ENCODE measurements at regions not wholly inside any gene's neighbourhood (a gene's known extent, or its start where the extent isn't known, plus 50 kb on each side); places are given as distances from the start of the nearest gene placed in this dataset.
A peak's percentile ranks its signal among the peaks of the same experiment; 100 is the strongest.

- Histone ChIP-seq H3K9me3 (ENCODE audit: low read length) (no peaks in the 10 kb centered on the region), H3K9me2 (replicated peaks; ENCODE audit: low read length) (no peaks in the 10 kb centered on the region), H4K20me1 (ENCODE audit: low read length) (no peaks in the 10 kb centered on the region), H3K79me2 (ENCODE audit: low read length) (no peaks in the 10 kb centered on the region), H3F3A (ENCODE audit: low read length, unreplicated experiment) (no peaks in the 10 kb centered on the region), H3K36me3 (ENCODE audit: low read depth, low read length) (no peaks in the 10 kb centered on the region), H3K9ac (ENCODE audit: low read length) (no peak overlapping the region), H3K4me3 (ENCODE audit: low read length) (no peak overlapping the region), H3K27ac (ENCODE audit: low read length) (no peak overlapping the region), H3K27me3 (ENCODE audit: low read length) (no peaks in the 10 kb centered on the region), H2AFZ (ENCODE audit: low read length) (no peak overlapping the region), H3K4me2 (ENCODE audit: low read length) (no peak overlapping the region), H3K4me1 (ENCODE audit: insufficient read depth, low read length) (no peaks in the 10 kb centered on the region; the same call in 1 of the 2 replicates)
- peak; percentile 48 for DNase-seq
- TF ChIP-seq CTCF (conservative IDR thresholded peaks at IDR 0.05; ENCODE audit: low read depth, low read length) (no peak), EZH2phosphoT487 (IDR thresholded peaks at IDR 0.05; ENCODE audit: borderline replicate concordance, low read length) (no peak), EZH2 (IDR thresholded peaks at IDR 0.05; ENCODE audit: low read length, unreplicated experiment) (no peak)
- no TSS peak for BruUV-seq (replicated peaks)
- ATAC-seq: no peak
- intact Hi-C loops (cut with micrococcal nuclease): no loop called here
- ChIA-PET POLR2A (ENCODE audit: unreplicated experiment) (no interaction called here), CTCF (no interaction called here)
These were observed 2085.4 kb downstream of the ARAP2 start for GRCh38 chr4:34158878-34159277.

GRCh38 chr4:34170946-34171345 lies 2073.4 kb downstream of the ARAP2 start:
- peak; percentile 83 for ATAC-seq
- Histone ChIP-seq H2AFZ (ENCODE audit: low read length) (no peak overlapping the region), H3F3A (ENCODE audit: low read length, unreplicated experiment) (no peaks in the 10 kb centered on the region), H3K9ac (ENCODE audit: low read length) (no peak overlapping the region), H3K4me2 (ENCODE audit: low read length) (0 out of 2 replicates have a peak overlapping the region, but pooled peaks have one; percentile 4), H3K4me3 (ENCODE audit: low read length) (no peak overlapping the region), H3K27me3 (ENCODE audit: low read length) (no peaks in the 10 kb centered on the region), H3K9me3 (ENCODE audit: low read length) (no peaks in the 10 kb centered on the region), H3K9me2 (replicated peaks; ENCODE audit: low read length) (no peaks in the 10 kb centered on the region), H4K20me1 (ENCODE audit: low read length) (no peaks in the 10 kb centered on the region), H3K36me3 (ENCODE audit: low read depth, low read length) (no peaks in the 10 kb centered on the region; the same call in 1 of the 2 replicates), H3K4me1 (ENCODE audit: insufficient read depth, low read length) (peaks cover 18% of the 10 kb centered on the region), H3K79me2 (ENCODE audit: low read length) (no peaks in the 10 kb centered on the region), H3K27ac (ENCODE audit: low read length) (peak overlapping the region; percentile 24; the same call in 1 of the 2 replicates)
- intact Hi-C loops (cut with micrococcal nuclease): no loop called here
- TF ChIP-seq CTCF (conservative IDR thresholded peaks at IDR 0.05; ENCODE audit: low read depth, low read length) (no peak), EZH2 (IDR thresholded peaks at IDR 0.05; ENCODE audit: low read length, unreplicated experiment) (no peak), EZH2phosphoT487 (IDR thresholded peaks at IDR 0.05; ENCODE audit: borderline replicate concordance, low read length) (no peak)
- BruUV-seq (replicated peaks): no TSS peak
- ChIA-PET CTCF (no interaction called here), POLR2A (ENCODE audit: unreplicated experiment) (interaction anchor here (0.7 kb wide), 1 partner anchor 25 kb away, joined by 3 read pairs; no protein-coding TSS in a partner anchor)
- DNase-seq: peak; percentile 71

GRCh38 chr4:34176609-34177008 lies 2067.7 kb downstream of the ARAP2 start:
- CTCF ChIA-PET: no interaction called here

More at GRCh38 chr4:34176609-34177008, 2067.7 kb downstream of the ARAP2 start:
- no peak overlapping the region for H3K4me2 ChIP-seq (ENCODE audit: low read length)
- intact Hi-C loops (cut with micrococcal nuclease): no loop called here
- peaks cover 25% of the 10 kb centered on the region for H3K4me1 ChIP-seq (ENCODE audit: insufficient read depth, low read length)
- no peak overlapping the region for H3K27ac ChIP-seq (ENCODE audit: low read length)
- no peaks in the 10 kb centered on the region for H3K9me3 ChIP-seq (ENCODE audit: low read length)
- TF ChIP-seq EZH2 (IDR thresholded peaks at IDR 0.05; ENCODE audit: low read length, unreplicated experiment): no peak
- TF ChIP-seq CTCF (conservative IDR thresholded peaks at IDR 0.05; ENCODE audit: low read depth, low read length): no peak
- no peak for TF ChIP-seq EZH2phosphoT487 (IDR thresholded peaks at IDR 0.05; ENCODE audit: borderline replicate concordance, low read length)
- no peaks in the 10 kb centered on the region for H3K9me2 ChIP-seq (replicated peaks; ENCODE audit: low read length)
- POLR2A ChIA-PET (ENCODE audit: unreplicated experiment): no interaction called here
- no peaks in the 10 kb centered on the region; the same call in 1 of the 2 replicates for H3K36me3 ChIP-seq (ENCODE audit: low read depth, low read length)
- no peaks in the 10 kb centered on the region for H3K79me2 ChIP-seq (ENCODE audit: low read length)
- no peak for ATAC-seq
- no peak overlapping the region for H3K4me3 ChIP-seq (ENCODE audit: low read length)
- no peaks in the 10 kb centered on the region for H4K20me1 ChIP-seq (ENCODE audit: low read length)
- no peak overlapping the region for H2AFZ ChIP-seq (ENCODE audit: low read length)
- peaks cover 5% of the 10 kb centered on the region for H3F3A ChIP-seq (ENCODE audit: low read length, unreplicated experiment)
- no peak for DNase-seq
- H3K9ac ChIP-seq (ENCODE audit: low read length): no peak overlapping the region
- BruUV-seq (replicated peaks): no TSS peak
- H3K27me3 ChIP-seq (ENCODE audit: low read length): no peaks in the 10 kb centered on the region
